Neural crest cell (in vitro differentiated cells): ENCODE measurements at regions not wholly inside any gene's neighbourhood (a gene's known extent, or its start where the extent isn't known, plus 50 kb on each side); places are given as distances from the start of the nearest gene placed in this dataset.

ENCODE experiments used
- DNase-seq: peaks from one replicate; pipeline ENCODE4 v3.0.0; 2021; ENCODE audit warnings: low read depth, mixed read lengths, low spot score
- H3K27ac Mint-ChIP-seq: one replicate; pipeline ENCODE4 v1.8.0; 2021; ENCODE audit warnings: mild to moderate bottlenecking, mixed read lengths; ENCODE audit not compliant: unreplicated experiment
- H3K27me3 Mint-ChIP-seq: 2 replicates; pipeline ENCODE4 v1.8.0; 2021; ENCODE audit warnings: low read depth, mild to moderate bottlenecking, mixed read lengths
- H3K36me3 Mint-ChIP-seq: 2 replicates; pipeline ENCODE4 v1.8.0; 2021; ENCODE audit warnings: low read depth, mild to moderate bottlenecking, mixed read lengths
- H3K4me1 Mint-ChIP-seq: 2 replicates; pipeline ENCODE4 v1.8.0; 2021; ENCODE audit warnings: mixed read lengths
- H3K4me3 Mint-ChIP-seq: one replicate; pipeline ENCODE4 v1.8.0; 2021; ENCODE audit warnings: mild to moderate bottlenecking, mixed read lengths
- H3K9me3 Mint-ChIP-seq: 2 replicates; pipeline ENCODE4 v1.8.0; 2021; ENCODE audit warnings: mixed read lengths
- TF ChIP-seq, protein P1 (sequence below): fragments of 200-600 bp; sonication (generic); conservative IDR thresholded peaks from 2 replicates; pipeline ENCODE4 v1.5.0; 2021; ENCODE audit warnings: antibody characterized with exemption, mild to moderate bottlenecking

DNA sequence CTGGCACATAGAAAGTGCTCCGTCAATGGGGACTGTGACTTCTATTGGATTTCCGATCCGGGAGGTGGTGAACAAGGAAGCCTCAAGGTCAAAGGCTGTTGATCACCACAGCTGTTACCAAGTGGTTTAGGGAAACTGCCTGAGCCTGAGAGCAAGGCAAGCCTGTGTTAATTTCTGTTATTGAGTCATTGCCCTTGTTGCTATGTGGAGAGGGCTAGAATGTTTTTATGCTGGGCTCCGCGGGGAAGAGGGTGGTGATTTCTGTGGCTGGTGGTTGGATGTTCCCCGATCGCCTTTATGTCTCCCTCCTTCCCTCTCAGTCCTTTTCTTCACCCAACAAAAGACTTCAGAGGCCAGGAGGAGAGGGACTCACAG lies 108.5 kb upstream of the ALX4 start:
- Mint-ChIP-seq H3K36me3 (no peaks in the 10 kb centered on the region), H3K4me1 (peaks cover 17% of the 10 kb centered on the region), H3K27me3 (peaks cover 18% of the 10 kb centered on the region), H3K4me3 (peak overlapping the region; percentile 2), H3K27ac (no peak overlapping the region), H3K9me3 (no peaks in the 10 kb centered on the region)
- TF ChIP-seq, protein P1, sequence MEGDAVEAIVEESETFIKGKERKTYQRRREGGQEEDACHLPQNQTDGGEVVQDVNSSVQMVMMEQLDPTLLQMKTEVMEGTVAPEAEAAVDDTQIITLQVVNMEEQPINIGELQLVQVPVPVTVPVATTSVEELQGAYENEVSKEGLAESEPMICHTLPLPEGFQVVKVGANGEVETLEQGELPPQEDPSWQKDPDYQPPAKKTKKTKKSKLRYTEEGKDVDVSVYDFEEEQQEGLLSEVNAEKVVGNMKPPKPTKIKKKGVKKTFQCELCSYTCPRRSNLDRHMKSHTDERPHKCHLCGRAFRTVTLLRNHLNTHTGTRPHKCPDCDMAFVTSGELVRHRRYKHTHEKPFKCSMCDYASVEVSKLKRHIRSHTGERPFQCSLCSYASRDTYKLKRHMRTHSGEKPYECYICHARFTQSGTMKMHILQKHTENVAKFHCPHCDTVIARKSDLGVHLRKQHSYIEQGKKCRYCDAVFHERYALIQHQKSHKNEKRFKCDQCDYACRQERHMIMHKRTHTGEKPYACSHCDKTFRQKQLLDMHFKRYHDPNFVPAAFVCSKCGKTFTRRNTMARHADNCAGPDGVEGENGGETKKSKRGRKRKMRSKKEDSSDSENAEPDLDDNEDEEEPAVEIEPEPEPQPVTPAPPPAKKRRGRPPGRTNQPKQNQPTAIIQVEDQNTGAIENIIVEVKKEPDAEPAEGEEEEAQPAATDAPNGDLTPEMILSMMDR = no peak
- no peak for DNase-seq

GRCh38 chr11:44421090-44421675 lies 111.2 kb upstream of the ALX4 start:
- DNase-seq = no peak
- Mint-ChIP-seq H3K9me3 (no peaks in the 10 kb centered on the region), H3K27ac (no peak overlapping the region), H3K27me3 (peaks cover 8% of the 10 kb centered on the region), H3K4me1 (peaks cover 26% of the 10 kb centered on the region), H3K36me3 (no peaks in the 10 kb centered on the region), H3K4me3 (no peak overlapping the region)
- TF ChIP-seq, protein P1 = no peak

- Mint-ChIP-seq H3K27me3 (peaks cover 10% of the 10 kb centered on the region), H3K4me3 (no peak overlapping the region), H3K4me1 (peaks cover 31% of the 10 kb centered on the region), H3K36me3 (no peaks in the 10 kb centered on the region), H3K9me3 (no peaks in the 10 kb centered on the region), H3K27ac (no peak overlapping the region)
- TF ChIP-seq, protein P1 = no peak
- no peak for DNase-seq
Observed at GRCh38 chr11:44423289-44423688, 113.3 kb upstream of the ALX4 start.

- Mint-ChIP-seq H3K4me1 (peaks cover 20% of the 10 kb centered on the region), H3K27ac (peak overlapping the region; percentile 17)
Observed at GRCh38 chr11:44424841-44425240, 114.9 kb upstream of the ALX4 start.

GRCh38 chr11:44426119-44426518 lies 116.2 kb upstream of the ALX4 start:
- Mint-ChIP-seq H3K4me3 (no peak overlapping the region), H3K9me3 (no peaks in the 10 kb centered on the region), H3K36me3 (no peaks in the 10 kb centered on the region), H3K4me1 (peaks cover 20% of the 10 kb centered on the region), H3K27me3 (peaks cover 10% of the 10 kb centered on the region), H3K27ac (peak overlapping the region; percentile 79)
- TF ChIP-seq, protein P1 = no peak
- DNase-seq = no peak

More at GRCh38 chr11:44424841-44425240, 114.9 kb upstream of the ALX4 start:
- H3K4me3 Mint-ChIP-seq = no peak overlapping the region
- no peaks in the 10 kb centered on the region for H3K9me3 Mint-ChIP-seq
- no peaks in the 10 kb centered on the region for H3K36me3 Mint-ChIP-seq
- peaks cover 6% of the 10 kb centered on the region for H3K27me3 Mint-ChIP-seq
- no peak for DNase-seq
- TF ChIP-seq, protein P1 = no peak
